B cell (primary cell): ENCODE measurements at regions not wholly inside any gene's neighbourhood (a gene's known extent, or its start where the extent isn't known, plus 50 kb on each side); places are given as distances from the start of the nearest gene placed in this dataset. TPM values are rescaled to one million over a fixed set of nuclear protein-coding genes. Genes with fewer than 3 reads are reported as not detected.
"Not testable (repeated sequence)": the region's sequence is repeated elsewhere in the genome, so short reads cannot be mapped to it uniquely, and the experiment has no call there.

Source experiments
- ATAC-seq: fragments of 200-7000 bp; cut with Tn5 transposase; one replicate; pipeline ENCODE4 v1.10.0; 2021; ENCODE audit warnings: low read depth, mild to moderate bottlenecking, moderate number of reproducible peaks, moderate library complexity
- CTCF ChIA-PET: fragments of 350-600 bp; sonication (Branson Sonifier 250); formaldehyde crosslinking; loops from one replicate; lab custom pipeline; 2021; ENCODE audit warnings: antibody characterized with exemption, inconsistent platforms; lab: Charles Lee
- POLR2A ChIA-PET: fragments of 350-600 bp; sonication (Branson Sonifier 250); formaldehyde crosslinking; loops from one replicate; lab custom pipeline; 2021; ENCODE audit warnings: antibody characterized with exemption; lab: Charles Lee
- DNase-seq: peaks from one replicate; pipeline ENCODE4 v3.0.0; 2013
- H2AFZ ChIP-seq: 2 replicates; pipeline ENCODE4 v1.6.1; 2012; ENCODE audit warnings: mild to moderate bottlenecking, low read depth, low read length; ENCODE audit not compliant: insufficient read depth, poor library complexity, severe bottlenecking
- H3K27ac ChIP-seq, 2 donors: 1 replicate in 1 of 2; 2 replicates in 1 of 2; pipeline ENCODE4 v1.5.1; 2012 to 2013; ENCODE audit warnings: low read length in 2 of 2, mild to moderate bottlenecking in 2 of 2, moderate library complexity in 1 of 2
- H3K27me3 ChIP-seq, 4 experiments: fragments of 200-600 bp in 1 of 4; sonication (generic) in 1 of 4; replicated peaks in 1 of 4; 1 replicate in 2 of 4; 2 replicates in 2 of 4; pipeline versions ENCODE4 v1.6.1 to v1.7.0; 2013 to 2016; ENCODE audit warnings: low read length in 3 of 4, mild to moderate bottlenecking in 2 of 4, mixed read lengths in 1 of 4, moderate library complexity in 1 of 4; ENCODE audit not compliant: insufficient read depth in 4 of 4, control insufficient read depth in 3 of 4; ENCODE audit errors: control extremely low read depth in 1 of 4
- H3K36me3 ChIP-seq, 2 experiments: replicated peaks in 1 of 2; 1 replicate in 1 of 2; 2 replicates in 1 of 2; pipeline versions ENCODE4 v1.6.1 to v1.7.1; 2013; ENCODE audit warnings: low read length in 1 of 2; ENCODE audit not compliant: insufficient read depth in 2 of 2, control insufficient read depth in 1 of 2; ENCODE audit errors: control extremely low read depth in 1 of 2, extremely low read depth in 1 of 2
- H3K4me1 ChIP-seq, 2 donors: fragments of 200-600 bp in 1 of 2; sonication (generic) in 1 of 2; 1 replicate in 1 of 2; 2 replicates in 1 of 2; pipeline versions ENCODE4 v1.5.1 to v1.6.1; 2013 to 2017; ENCODE audit warnings: low read length in 2 of 2; ENCODE audit not compliant: control insufficient read depth in 2 of 2, insufficient read depth in 2 of 2
- H3K4me2 ChIP-seq: replicated peaks from 2 replicates; pipeline ENCODE3; 2012; ENCODE audit warnings: mild to moderate bottlenecking, low read depth, low read length; ENCODE audit not compliant: poor library complexity, severe bottlenecking
- H3K4me3 ChIP-seq, 5 experiments: fragments of 200-600 bp in 1 of 5; sonication (generic) in 1 of 5; 1 replicate in 3 of 5; 2 replicates in 2 of 5; pipeline versions ENCODE4 v1.5.1 to v1.7.0; 2011 to 2016; ENCODE audit warnings: low read length in 4 of 5, mild to moderate bottlenecking in 4 of 5, low read depth in 2 of 5, control low read depth in 1 of 5, moderate library complexity in 1 of 5; ENCODE audit not compliant: insufficient read depth in 1 of 5; ENCODE audit errors: control extremely low read depth in 1 of 5, extremely low read depth in 1 of 5
- H3K79me2 ChIP-seq: fragments of 200-600 bp; sonication (generic); one replicate; pipeline ENCODE4 v1.6.0; 2016; ENCODE audit warnings: low read length; ENCODE audit not compliant: control insufficient read depth, insufficient read depth
- H3K9ac ChIP-seq: fragments of 200-600 bp; sonication (generic); 2 replicates; pipeline ENCODE4 v1.6.1; 2017; ENCODE audit warnings: mild to moderate bottlenecking, low read length, moderate library complexity
- H3K9me3 ChIP-seq, 3 donors: one replicate each; pipeline versions ENCODE4 v1.6.1 to v1.7.1; 2013; ENCODE audit warnings: low read length in 2 of 3; ENCODE audit not compliant: control insufficient read depth in 2 of 3, insufficient read depth in 1 of 3; ENCODE audit errors: control extremely low read depth in 1 of 3
- H4K20me1 ChIP-seq: 2 replicates; pipeline ENCODE4 v1.6.0; 2012; ENCODE audit warnings: mild to moderate bottlenecking, low read length; ENCODE audit not compliant: insufficient read depth, control insufficient read depth, poor library complexity, severe bottlenecking
- H3K27ac Mint-ChIP-seq: one replicate; pipeline ENCODE4 v1.8.0; 2021; ENCODE audit warnings: mixed read lengths
- H3K27me3 Mint-ChIP-seq: one replicate; pipeline ENCODE4 v1.8.0; 2021; ENCODE audit warnings: mixed read lengths
- H3K4me1 Mint-ChIP-seq: one replicate; pipeline ENCODE4 v1.8.0; 2021; ENCODE audit warnings: mixed read lengths
- H3K4me3 Mint-ChIP-seq: one replicate; pipeline ENCODE4 v1.8.0; 2021; ENCODE audit warnings: mixed read lengths
- H3K9me3 Mint-ChIP-seq: one replicate; pipeline ENCODE4 v1.8.0; 2022; ENCODE audit warnings: mixed read lengths; ENCODE audit not compliant: insufficient read depth
- WGBS: methylation state at CpG from one replicate; pipeline ENCODE4 v1.1.5; 2013; ENCODE audit warnings: missing lambda C conversion rate; ENCODE audit not compliant: insufficient coverage; 5-methylcytosine and 5-hydroxymethylcytosine counted together
- intact Hi-C: fragments of 100-400 bp; cut with micrococcal nuclease; formaldehyde crosslinking; loops from one replicate; pipeline ENCODE4 v1.10.0; 2022
- small RNA-seq: library from RNA; depleted of rRNA; stranded (forward); fragments of <200 nt; gene quantifications from one replicate; pipeline ENCODE3, GENCODE V24; 2012; ENCODE audit warnings: low replicate concordance, low read depth; ENCODE audit not compliant: insufficient read length

- H3K9ac ChIP-seq, H3K4me1 Mint-ChIP-seq, H3K9me3 Mint-ChIP-seq, H3K4me1 ChIP-seq, CTCF ChIA-PET, DNase-seq, H3K9me3 ChIP-seq, H4K20me1 ChIP-seq, H3K27ac ChIP-seq, H3K79me2 ChIP-seq, H2AFZ ChIP-seq, POLR2A ChIA-PET, H3K36me3 ChIP-seq, H3K4me3 Mint-ChIP-seq, H3K27me3 Mint-ChIP-seq, H3K4me3 ChIP-seq, H3K27ac Mint-ChIP-seq, H3K4me2 ChIP-seq, intact Hi-C loops, ATAC-seq, H3K27me3 ChIP-seq: not testable (repeated sequence)
- WGBS, result no CpG with 5 or more reads among the region's 3 CpGs
These were observed 57.7 kb upstream of the FCGR1A start for GRCh38 chr1:149724618-149725302.

- H3K9me3 ChIP-seq, H3K4me1 ChIP-seq, H3K27ac Mint-ChIP-seq, H3K36me3 ChIP-seq, H3K79me2 ChIP-seq, ATAC-seq, H3K27me3 Mint-ChIP-seq, H3K27ac ChIP-seq, CTCF ChIA-PET, DNase-seq, H4K20me1 ChIP-seq, H3K9ac ChIP-seq, H3K27me3 ChIP-seq, H2AFZ ChIP-seq, POLR2A ChIA-PET, H3K4me2 ChIP-seq, H3K4me3 ChIP-seq, H3K4me3 Mint-ChIP-seq, H3K4me1 Mint-ChIP-seq, H3K9me3 Mint-ChIP-seq, intact Hi-C loops: not testable (repeated sequence)
- no CpG with 5 or more reads among the region's 4 CpGs for WGBS
These were observed 55.8 kb upstream of the FCGR1A start for GRCh38 chr1:149726688-149727087.

- H3K27ac ChIP-seq, H3K36me3 ChIP-seq, H3K27me3 Mint-ChIP-seq, H2AFZ ChIP-seq, intact Hi-C loops, H3K27me3 ChIP-seq, H3K9me3 ChIP-seq, H3K4me1 Mint-ChIP-seq, H3K9me3 Mint-ChIP-seq, DNase-seq, H3K4me3 Mint-ChIP-seq, CTCF ChIA-PET, H3K4me3 ChIP-seq, ATAC-seq, H4K20me1 ChIP-seq, H3K4me2 ChIP-seq, H3K4me1 ChIP-seq, POLR2A ChIA-PET, H3K9ac ChIP-seq, H3K27ac Mint-ChIP-seq, H3K79me2 ChIP-seq: not testable (repeated sequence)
- WGBS, result no CpG with 5 or more reads among the region's 3 CpGs
These were observed 53.9 kb upstream of the FCGR1A start for GRCh38 chr1:149728598-149728997.

Small RNA genes lying in the stretch of these regions (small RNA-seq; reads per million reads assigned to genes)
- gene RF00003 (39.9 reads per million, percentile 92 among the genes with 10 or more reads in this experiment), gene RNU1-68P (not detected)
